CD14-positive monocyte (primary cell): ENCODE measurements at regions not wholly inside any gene's neighbourhood (a gene's known extent, or its start where the extent isn't known, plus 50 kb on each side); places are given as distances from the start of the nearest gene placed in this dataset.

Experiments
- DNase-seq, 3 donors: peaks; one replicate each; pipeline ENCODE4 v3.0.0-alpha.2; 2011 to 2022
- H2AFZ ChIP-seq: 2 replicates; pipeline ENCODE4 v1.6.0; 2012; ENCODE audit warnings: mild to moderate bottlenecking, low read depth, low read length, inconsistent platforms; ENCODE audit not compliant: insufficient read depth, poor library complexity, severe bottlenecking
- H3K27ac ChIP-seq, 2 donors: 1 replicate in 1 of 2; 2 replicates in 1 of 2; pipeline ENCODE4 v1.5.1; 2012 to 2013; ENCODE audit warnings: low read length in 2 of 2, control low read depth in 1 of 2, inconsistent platforms in 1 of 2, low read depth in 1 of 2, mild to moderate bottlenecking in 1 of 2
- H3K27me3 ChIP-seq, 2 donors: one replicate each; pipeline versions ENCODE4 v1.6.0 to v1.6.1; 2011 to 2013; ENCODE audit warnings: low read length in 2 of 2; ENCODE audit not compliant: control insufficient read depth in 2 of 2, insufficient read depth in 2 of 2
- H3K36me3 ChIP-seq, 2 donors: replicated peaks in 1 of 2; 1 replicate in 1 of 2; 2 replicates in 1 of 2; pipeline versions ENCODE4 v1.5.1 to v1.6.1; 2012 to 2013; ENCODE audit warnings: low read length in 2 of 2, control low read depth in 1 of 2, inconsistent platforms in 1 of 2, mild to moderate bottlenecking in 1 of 2; ENCODE audit not compliant: insufficient read depth in 2 of 2, control insufficient read depth in 1 of 2
- H3K4me1 ChIP-seq, 2 donors: 1 replicate in 1 of 2; 2 replicates in 1 of 2; pipeline versions ENCODE4 v1.5.1 to v1.6.1; 2012 to 2013; ENCODE audit warnings: low read length in 2 of 2, control low read depth in 1 of 2, inconsistent platforms in 1 of 2, mild to moderate bottlenecking in 1 of 2, moderate library complexity in 1 of 2; ENCODE audit not compliant: insufficient read depth in 2 of 2, control insufficient read depth in 1 of 2
- H3K4me2 ChIP-seq: replicated peaks from 2 replicates; pipeline ENCODE3; 2012; ENCODE audit warnings: low read length, moderate library complexity, mild to moderate bottlenecking; ENCODE audit not compliant: poor library complexity, severe bottlenecking; ENCODE audit errors: extremely low read depth
- H3K4me3 ChIP-seq, 3 experiments: fragments of 200-600 bp in 1 of 3; sonication (generic) in 1 of 3; replicated peaks in 1 of 3; 1 replicate in 2 of 3; 2 replicates in 1 of 3; pipeline ENCODE4 v1.5.1; 2011 to 2013; ENCODE audit warnings: low read length in 3 of 3, mild to moderate bottlenecking in 3 of 3, control low read depth in 2 of 3, low read depth in 2 of 3, inconsistent platforms in 1 of 3, moderate library complexity in 1 of 3
- H3K79me2 ChIP-seq: 2 replicates; pipeline ENCODE4 v1.6.0; 2012; ENCODE audit warnings: mild to moderate bottlenecking, control low read depth, inconsistent platforms, low read length, moderate library complexity; ENCODE audit not compliant: insufficient read depth
- H3K9ac ChIP-seq: 2 replicates; pipeline ENCODE4 v1.6.0; 2017; ENCODE audit warnings: low read length, mild to moderate bottlenecking; ENCODE audit not compliant: insufficient read depth, poor library complexity, severe bottlenecking
- H3K9me3 ChIP-seq, 2 donors: replicated peaks in 1 of 2; 1 replicate in 1 of 2; 2 replicates in 1 of 2; pipeline versions ENCODE4 v1.5.1 to v1.6.1; 2012 to 2013; ENCODE audit warnings: low read length in 2 of 2, control low read depth in 1 of 2; ENCODE audit not compliant: control insufficient read depth in 1 of 2, insufficient read depth in 1 of 2
- H4K20me1 ChIP-seq: 2 replicates; pipeline ENCODE4 v1.6.0; 2012; ENCODE audit warnings: mild to moderate bottlenecking, low read length, control low read depth, moderate library complexity; ENCODE audit not compliant: insufficient read depth
- H3K27ac Mint-ChIP-seq, 7 donors: one replicate each; pipeline ENCODE4 v1.8.0; 2020; ENCODE audit warnings: mild to moderate bottlenecking in 7 of 7, mixed read lengths in 7 of 7, moderate library complexity in 6 of 7, inconsistent platforms in 2 of 7
- H3K27me3 Mint-ChIP-seq, 3 donors: one replicate each; pipeline ENCODE4 v1.8.0; 2021 to 2022; ENCODE audit warnings: low read depth in 3 of 3, mild to moderate bottlenecking in 3 of 3, mixed read lengths in 3 of 3, moderate library complexity in 3 of 3, inconsistent platforms in 1 of 3
- H3K36me3 Mint-ChIP-seq, 2 donors: one replicate each; pipeline ENCODE4 v1.8.0; 2020; ENCODE audit warnings: mixed read lengths in 2 of 2, inconsistent platforms in 1 of 2, mild to moderate bottlenecking in 1 of 2
- H3K4me1 Mint-ChIP-seq: one replicate; pipeline ENCODE4 v1.8.0; 2020; ENCODE audit warnings: mild to moderate bottlenecking, mixed read lengths
- H3K4me3 Mint-ChIP-seq, 2 donors: one replicate each; pipeline ENCODE4 v1.8.0; 2020; ENCODE audit warnings: mild to moderate bottlenecking in 2 of 2, mixed read lengths in 2 of 2, moderate library complexity in 1 of 2
- H3K9me3 Mint-ChIP-seq, 7 donors: one replicate each; pipeline ENCODE4 v1.8.0; 2020 to 2022; ENCODE audit warnings: mixed read lengths in 7 of 7, mild to moderate bottlenecking in 6 of 7, moderate library complexity in 6 of 7, inconsistent platforms in 2 of 7
- WGBS: methylation state at CpG from one replicate; pipeline ENCODE4 v1.1.5; 2013; ENCODE audit warnings: missing lambda C conversion rate; ENCODE audit not compliant: insufficient coverage; 5-methylcytosine and 5-hydroxymethylcytosine counted together
- intact Hi-C, 2 donors: fragments of 100-400 bp; cut with micrococcal nuclease; formaldehyde crosslinking; loops; one replicate each; pipeline versions ENCODE4 v1.15.0 to v1.15.1; 2023
- TF ChIP-seq, protein P1 (sequence below): fragments of 200-600 bp; IDR thresholded peaks from one replicate; pipeline ENCODE4 v1.8.0; 2022; ENCODE audit warnings: antibody characterized with exemption, mild to moderate bottlenecking

DNA sequence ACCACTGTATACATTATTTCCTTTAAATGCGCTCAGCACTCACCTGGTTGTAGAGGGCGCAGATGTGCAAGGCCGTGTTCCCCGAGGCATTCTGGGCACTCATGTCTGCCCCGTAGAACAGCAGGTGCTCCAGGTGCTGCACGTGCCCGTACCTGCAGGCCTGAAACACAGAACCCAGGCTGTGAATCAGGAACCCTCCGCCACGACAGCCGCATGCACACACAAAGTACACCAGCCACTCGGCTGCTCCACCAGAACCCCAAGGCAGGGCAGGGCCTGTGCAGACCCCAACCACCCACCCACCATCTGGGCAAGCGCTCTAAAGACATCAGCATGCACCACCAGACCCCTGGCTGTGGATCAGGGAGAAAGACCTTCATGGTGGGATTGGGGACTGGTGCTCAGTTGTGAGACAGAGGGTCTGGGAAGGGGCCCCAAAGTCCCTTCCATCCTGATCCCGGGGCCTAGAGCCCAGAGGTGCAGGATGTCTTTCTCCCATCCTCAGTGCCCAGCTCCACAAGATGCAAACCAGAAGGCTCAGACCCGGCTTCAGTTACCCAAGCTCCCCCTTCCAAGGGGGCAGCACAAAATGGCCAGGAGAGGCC, 177.2 kb downstream of the SHANK2 start:
- Histone ChIP-seq H3K9me3 (no peaks in the 10 kb centered on the region), H3K36me3 (no peaks in the 10 kb centered on the region), H2AFZ (no peak overlapping the region), H3K27ac (no peak overlapping the region), H3K4me3 (no peak overlapping the region), H3K9ac (no peak overlapping the region), H3K4me2 (no peak overlapping the region), H3K27me3 (no peaks in the 10 kb centered on the region), H3K79me2 (no peaks in the 10 kb centered on the region), H4K20me1 (no peaks in the 10 kb centered on the region), H3K4me1 (no peaks in the 10 kb centered on the region)
- intact Hi-C loops = no loop called here
- no peak for DNase-seq
- Mint-ChIP-seq H3K9me3 (peaks cover 0 to 5% (median 0%) of the 10 kb centered on the region in 7 donors), H3K27me3 (peaks cover 0 to 4% (median 4%) of the 10 kb centered on the region in 3 donors), H3K4me1 (no peaks in the 10 kb centered on the region), H3K36me3 (no peaks in the 10 kb centered on the region), H3K27ac (no peak overlapping the region), H3K4me3 (no peak overlapping the region)
- TF ChIP-seq, protein P1, sequence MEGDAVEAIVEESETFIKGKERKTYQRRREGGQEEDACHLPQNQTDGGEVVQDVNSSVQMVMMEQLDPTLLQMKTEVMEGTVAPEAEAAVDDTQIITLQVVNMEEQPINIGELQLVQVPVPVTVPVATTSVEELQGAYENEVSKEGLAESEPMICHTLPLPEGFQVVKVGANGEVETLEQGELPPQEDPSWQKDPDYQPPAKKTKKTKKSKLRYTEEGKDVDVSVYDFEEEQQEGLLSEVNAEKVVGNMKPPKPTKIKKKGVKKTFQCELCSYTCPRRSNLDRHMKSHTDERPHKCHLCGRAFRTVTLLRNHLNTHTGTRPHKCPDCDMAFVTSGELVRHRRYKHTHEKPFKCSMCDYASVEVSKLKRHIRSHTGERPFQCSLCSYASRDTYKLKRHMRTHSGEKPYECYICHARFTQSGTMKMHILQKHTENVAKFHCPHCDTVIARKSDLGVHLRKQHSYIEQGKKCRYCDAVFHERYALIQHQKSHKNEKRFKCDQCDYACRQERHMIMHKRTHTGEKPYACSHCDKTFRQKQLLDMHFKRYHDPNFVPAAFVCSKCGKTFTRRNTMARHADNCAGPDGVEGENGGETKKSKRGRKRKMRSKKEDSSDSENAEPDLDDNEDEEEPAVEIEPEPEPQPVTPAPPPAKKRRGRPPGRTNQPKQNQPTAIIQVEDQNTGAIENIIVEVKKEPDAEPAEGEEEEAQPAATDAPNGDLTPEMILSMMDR = no peak
- 95% methylated on average over 10 of the region's 14 CpGs for WGBS

DNA sequence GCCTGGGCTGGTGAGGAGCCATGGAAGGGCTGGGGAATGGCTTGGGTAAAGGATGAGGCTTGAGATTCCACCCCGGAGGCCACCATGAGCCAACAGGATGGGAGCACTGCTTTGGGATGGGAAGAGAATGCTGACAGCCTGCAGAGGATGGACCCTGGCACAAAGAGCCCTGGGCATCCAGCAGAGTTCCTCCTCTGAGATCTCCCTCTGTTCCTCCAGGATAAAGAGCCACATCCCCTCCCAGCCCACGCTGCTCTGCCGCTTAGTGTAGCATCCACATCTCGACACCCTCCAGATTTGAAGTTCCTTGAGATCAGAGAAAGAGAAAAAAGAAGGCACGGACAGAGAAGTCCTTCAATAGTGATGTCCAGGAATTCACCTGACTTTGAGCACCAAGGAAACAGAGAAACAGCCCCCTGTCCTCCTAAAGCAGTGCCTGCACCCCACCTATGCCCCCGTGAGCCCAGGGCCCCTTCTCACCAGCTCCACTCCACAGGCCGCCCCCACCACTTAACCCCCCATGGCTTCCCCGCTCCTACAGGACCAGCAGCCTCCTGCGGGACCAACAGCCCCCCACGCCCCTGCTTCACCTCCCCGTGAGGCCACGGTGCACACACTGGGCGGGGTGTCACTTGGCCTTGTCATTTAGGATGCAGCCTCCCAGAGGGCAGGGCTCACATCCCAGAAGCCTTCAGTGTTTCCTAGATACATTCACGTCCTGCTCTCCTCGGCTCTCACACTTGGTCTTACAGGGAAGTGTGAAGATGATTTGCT, 180.5 kb downstream of the SHANK2 start:
- Histone ChIP-seq H3K4me3 (no peak overlapping the region), H3K9ac (no peak overlapping the region), H3K27me3 (no peaks in the 10 kb centered on the region), H3K4me1 (peaks cover 0 to 2% of the 10 kb centered on the region in 2 donors), H3K36me3 (no peaks in the 10 kb centered on the region), H3K79me2 (no peaks in the 10 kb centered on the region), H3K9me3 (no peaks in the 10 kb centered on the region), H4K20me1 (no peaks in the 10 kb centered on the region), H2AFZ (no peak overlapping the region), H3K27ac (no peak overlapping the region), H3K4me2 (no peak overlapping the region)
- Mint-ChIP-seq H3K36me3 (no peaks in the 10 kb centered on the region), H3K27ac (no peak overlapping the region), H3K27me3 (peaks cover 0 to 4% (median 2%) of the 10 kb centered on the region in 3 donors), H3K4me3 (no peak overlapping the region), H3K9me3 (peaks cover 0 to 9% (median 0%) of the 10 kb centered on the region in 7 donors), H3K4me1 (no peaks in the 10 kb centered on the region)
- intact Hi-C loops = no loop called here
- 88% methylated on average over 10 of the region's 15 CpGs for WGBS
- TF ChIP-seq, protein P1 = no peak
- DNase-seq = no peak
